Fibroblast of mammary gland (primary cell): ENCODE measurements at regions not wholly inside any gene's neighbourhood (a gene's known extent, or its start where the extent isn't known, plus 50 kb on each side); places are given as distances from the start of the nearest gene placed in this dataset.

ENCODE experiments used
- DNase-seq: peaks from one replicate; pipeline ENCODE4 v3.0.0-alpha.2; 2010; ENCODE audit warnings: low read depth
- H3K4me3 ChIP-seq: 2 replicates; pipeline ENCODE4 v1.5.1; 2011; ENCODE audit warnings: low read depth, mild to moderate bottlenecking, low read length, moderate library complexity; ENCODE audit not compliant: control insufficient read depth
- CTCF ChIP-seq: conservative IDR thresholded peaks from 2 replicates; pipeline ENCODE4 v1.5.1; 2011; ENCODE audit warnings: low read depth, low read length, inconsistent platforms; ENCODE audit not compliant: control insufficient read depth, insufficient read depth

GRCh38 chr6:97841763-97842162 lies 558.7 kb upstream of the MMS22L start:
- peak; percentile 88 for DNase-seq
- TF ChIP-seq CTCF, result no peak
- H3K4me3 ChIP-seq, result no peak overlapping the region

GRCh38 chr6:97842521-97842920 lies 559.5 kb upstream of the MMS22L start:
- DNase-seq, result peak; percentile 70
- TF ChIP-seq CTCF, result no peak
- H3K4me3 ChIP-seq, result no peak overlapping the region

GRCh38 chr6:97849390-97849789 lies 566.4 kb upstream of the MMS22L start:
- H3K4me3 ChIP-seq, result no peak overlapping the region
- no peak for TF ChIP-seq CTCF
- no peak for DNase-seq

- DNase-seq, result peak; percentile 63
- H3K4me3 ChIP-seq, result no peak overlapping the region
- TF ChIP-seq CTCF, result no peak
Measured at GRCh38 chr6:97850458-97851212, 567.6 kb upstream of the MMS22L start.

GRCh38 chr6:97863697-97864096 lies 580.7 kb upstream of the MMS22L start:
- no peak for DNase-seq
- no peak overlapping the region for H3K4me3 ChIP-seq
- no peak for TF ChIP-seq CTCF

- no peak for DNase-seq
- no peak for TF ChIP-seq CTCF
Measured at GRCh38 chr6:97864366-97864765, 581.4 kb upstream of the MMS22L start.

More at GRCh38 chr6:97864366-97864765, 581.4 kb upstream of the MMS22L start:
- H3K4me3 ChIP-seq, result no peak overlapping the region
